LNCaP clone FGC (cell line): ENCODE measurements at regions not wholly inside any gene's neighbourhood (a gene's known extent, or its start where the extent isn't known, plus 50 kb on each side); places are given as distances from the start of the nearest gene placed in this dataset.

ENCODE experiments used
- DNase-seq: peaks from one replicate; pipeline ENCODE4 v3.0.0-alpha.2; 2011; ENCODE audit warnings: low read depth
- H3K4me3 ChIP-seq: 2 replicates; pipeline ENCODE4 v1.5.1; 2011; ENCODE audit warnings: mild to moderate bottlenecking, low read depth, low read length, control low read depth
- CTCF ChIP-seq: IDR thresholded peaks from 2 replicates; pipeline ENCODE4 v1.5.1; 2012; ENCODE audit warnings: mild to moderate bottlenecking; ENCODE audit not compliant: control insufficient read depth, insufficient read depth; ENCODE audit errors: extremely low read depth

DNA sequence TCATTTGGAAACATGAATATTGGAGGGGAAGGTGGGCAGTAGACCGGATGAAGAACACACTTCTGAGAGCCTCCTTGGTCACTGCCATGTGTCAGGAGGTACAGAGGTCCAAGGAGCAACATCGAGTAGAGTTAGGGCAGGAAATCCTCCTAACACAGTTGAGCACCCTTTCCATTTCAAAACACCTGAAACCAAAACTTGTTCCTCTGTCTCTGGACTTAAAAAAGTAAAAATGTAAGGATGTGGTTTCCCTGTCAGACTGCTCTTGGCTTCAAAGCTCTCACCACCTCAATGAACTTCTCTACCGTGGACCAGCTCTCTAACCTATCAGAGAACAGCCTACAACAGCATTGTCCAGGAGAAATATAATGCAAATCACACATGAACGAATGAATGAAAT is 573.9 kb downstream of the NOVA1 start:
- no peak overlapping the region for H3K4me3 ChIP-seq
- DNase-seq = no peak
- no peak for TF ChIP-seq CTCF

DNA sequence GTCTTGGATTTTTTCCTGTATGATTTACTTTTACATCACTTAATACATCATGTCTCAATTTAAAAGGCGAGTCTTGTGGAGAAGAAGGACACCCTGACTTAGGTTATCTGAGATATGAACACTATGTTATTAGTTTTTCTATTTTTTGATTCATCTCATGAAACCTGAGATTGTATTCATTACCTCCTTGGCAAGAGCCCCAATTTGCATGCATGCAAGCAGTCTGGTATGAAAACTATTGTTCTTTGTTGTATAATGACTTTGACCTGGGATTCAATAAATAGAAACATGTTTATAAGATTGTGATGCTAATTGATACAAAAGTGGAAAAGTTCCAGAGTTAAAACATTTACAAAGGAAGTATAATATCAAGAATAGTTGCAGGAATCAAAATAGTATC is 576.1 kb downstream of the NOVA1 start:
- DNase-seq = no peak
- TF ChIP-seq CTCF = no peak
- H3K4me3 ChIP-seq = no peak overlapping the region

DNA sequence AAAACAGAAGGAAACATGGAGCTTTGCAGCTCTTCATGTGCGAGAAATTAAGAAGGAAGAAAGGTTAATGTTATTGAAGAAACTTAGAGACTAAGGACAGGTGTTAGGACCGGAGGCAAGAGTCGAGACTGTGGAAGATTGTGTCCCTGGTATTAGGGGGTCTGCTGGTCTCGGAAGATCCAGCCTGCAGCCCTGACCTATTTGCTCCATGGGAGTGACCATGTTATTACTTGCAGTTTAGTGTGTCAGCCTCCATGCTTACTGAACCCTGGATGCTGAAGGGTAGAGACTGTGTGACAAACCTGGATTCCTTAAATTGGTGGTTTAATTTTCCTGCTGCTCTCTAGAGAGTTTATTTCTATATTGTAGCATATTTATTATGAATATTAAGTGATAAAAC is 580.6 kb downstream of the NOVA1 start:
- DNase-seq = no peak
- TF ChIP-seq CTCF = no peak
- no peak overlapping the region for H3K4me3 ChIP-seq

DNA sequence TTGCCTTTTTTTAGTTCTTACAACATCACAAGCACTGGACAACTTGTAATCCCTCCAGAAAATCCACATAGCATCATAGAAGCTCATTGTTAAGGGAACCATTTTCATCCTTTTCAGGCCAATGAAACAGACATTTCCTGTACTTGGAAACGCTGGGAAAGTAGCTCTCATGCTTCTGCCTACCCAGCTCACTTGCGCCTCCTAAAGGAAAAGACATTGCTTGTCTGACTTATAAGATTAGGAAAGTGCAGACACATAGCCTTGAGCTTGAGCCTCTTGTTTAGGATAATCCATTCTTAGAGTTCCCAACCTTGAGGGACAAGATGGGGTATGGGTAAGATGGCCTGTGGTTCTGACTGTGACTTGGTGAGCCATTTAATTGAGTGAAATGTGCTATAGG is 589.5 kb downstream of the NOVA1 start:
- no peak for DNase-seq
- H3K4me3 ChIP-seq = no peak overlapping the region
- no peak for TF ChIP-seq CTCF

DNA sequence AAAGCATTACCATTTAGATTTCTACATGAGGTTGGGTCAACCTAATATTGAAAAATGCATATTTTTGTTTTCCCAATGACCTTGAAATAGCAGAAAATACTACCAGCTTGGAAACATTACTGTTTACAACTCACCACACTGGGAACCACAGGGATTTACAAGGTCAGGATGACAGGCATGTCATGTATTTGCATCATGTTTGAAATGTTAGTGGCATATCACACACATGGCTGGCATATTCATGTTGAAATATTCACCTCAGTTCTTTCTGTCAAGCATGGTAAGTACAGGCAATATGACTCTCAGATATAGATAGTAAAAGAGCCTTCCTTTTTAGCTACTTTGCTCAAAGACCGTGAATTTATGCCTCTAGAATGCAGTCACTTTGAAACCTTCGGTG is 593.5 kb downstream of the NOVA1 start:
- H3K4me3 ChIP-seq = no peak overlapping the region
- TF ChIP-seq CTCF = no peak
- DNase-seq = no peak

- no peak for TF ChIP-seq CTCF
- DNase-seq = no peak
- no peak overlapping the region for H3K4me3 ChIP-seq
Measured at GRCh38 chr14:25993830-25994229, 604.0 kb downstream of the NOVA1 start.

DNA sequence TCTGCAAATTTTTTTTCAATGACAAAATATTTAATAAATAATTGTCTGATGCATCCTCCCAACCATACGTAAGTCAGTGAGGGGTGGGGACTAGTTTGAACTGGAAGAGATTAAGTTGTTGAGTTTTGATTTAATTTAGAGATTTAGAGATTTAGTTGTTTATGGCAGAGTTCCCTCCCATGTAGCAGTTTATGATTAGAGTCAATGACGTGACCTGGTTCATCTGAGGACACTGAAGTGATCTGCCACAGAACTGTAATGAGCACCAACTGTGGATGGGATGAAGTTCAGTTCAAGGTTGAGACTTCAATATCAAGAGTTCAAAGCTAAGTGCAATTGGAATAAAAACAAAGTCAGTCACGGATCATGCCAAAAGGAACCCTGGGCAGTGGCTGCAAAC is 609.3 kb downstream of the NOVA1 start:
- no peak for TF ChIP-seq CTCF
- H3K4me3 ChIP-seq = no peak overlapping the region
- no peak for DNase-seq
